ENCODE measurements at regions not wholly inside any gene's neighbourhood (a gene's known extent, or its start where the extent isn't known, plus 50 kb on each side); places are given as distances from the start of the nearest gene placed in this dataset.

DNA sequence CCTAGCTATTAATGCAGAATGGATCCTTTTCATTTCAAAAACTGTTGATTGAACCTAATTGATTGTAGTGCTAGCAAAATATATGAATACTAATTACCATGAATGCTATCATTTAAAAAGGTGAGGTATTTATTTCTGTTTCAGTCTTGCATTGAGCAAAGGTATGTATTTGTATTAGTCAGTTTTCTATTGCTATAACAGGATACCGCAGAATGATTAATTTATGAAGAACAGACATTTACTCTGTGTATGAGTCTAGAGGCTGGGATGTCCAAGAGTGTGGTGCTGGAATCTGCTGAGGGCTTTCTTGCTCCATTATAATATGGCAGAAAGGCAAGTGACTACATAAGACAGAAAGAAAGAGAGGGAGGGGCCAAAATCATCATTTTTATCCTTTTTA, 199.2 kb downstream of the KIF20B start:
- Histone ChIP-seq H3K9me3 (ENCODE audit: control insufficient read depth, insufficient read depth, low read depth, low read length) (no peaks in the 10 kb centered on the region), H2AFZ (ENCODE audit: low read length) (no peak overlapping the region), H3K4me1 (ENCODE audit: control insufficient read depth, extremely low read depth, insufficient read depth, low read length) (no peaks in the 10 kb centered on the region), H3K9ac (ENCODE audit: insufficient read depth, low read length) (no peak overlapping the region), H3K27ac (ENCODE audit: insufficient read depth, low read length) (no peak overlapping the region), H3K4me3 (replicated peaks in 1 of 4; ENCODE audit: control extremely low read depth in 1 of 4, insufficient read depth in 1 of 4, low read depth in 3 of 4, low read length in 4 of 4) (no peak overlapping the region), H3K27me3 (ENCODE audit: control insufficient read depth, insufficient read depth, low read length) (no peaks in the 10 kb centered on the region), H3K36me3 (ENCODE audit: control insufficient read depth, insufficient read depth, low read length) (no peaks in the 10 kb centered on the region), H3K79me2 (ENCODE audit: control insufficient read depth, insufficient read depth, low read length) (no peaks in the 10 kb centered on the region), H4K20me1 (ENCODE audit: control insufficient read depth, extremely low read depth, insufficient read depth, low read length) (no peaks in the 10 kb centered on the region), H3K4me2 (ENCODE audit: extremely low read depth, insufficient read depth, low read length) (no peak overlapping the region)
- no peak for DNase-seq (ENCODE audit: low read depth in 2 of 2)
- no peak for TF ChIP-seq EZH2 (IDR thresholded peaks at IDR 0.05; ENCODE audit: low read length, missing control alignments)
- TF ChIP-seq, protein P1, sequence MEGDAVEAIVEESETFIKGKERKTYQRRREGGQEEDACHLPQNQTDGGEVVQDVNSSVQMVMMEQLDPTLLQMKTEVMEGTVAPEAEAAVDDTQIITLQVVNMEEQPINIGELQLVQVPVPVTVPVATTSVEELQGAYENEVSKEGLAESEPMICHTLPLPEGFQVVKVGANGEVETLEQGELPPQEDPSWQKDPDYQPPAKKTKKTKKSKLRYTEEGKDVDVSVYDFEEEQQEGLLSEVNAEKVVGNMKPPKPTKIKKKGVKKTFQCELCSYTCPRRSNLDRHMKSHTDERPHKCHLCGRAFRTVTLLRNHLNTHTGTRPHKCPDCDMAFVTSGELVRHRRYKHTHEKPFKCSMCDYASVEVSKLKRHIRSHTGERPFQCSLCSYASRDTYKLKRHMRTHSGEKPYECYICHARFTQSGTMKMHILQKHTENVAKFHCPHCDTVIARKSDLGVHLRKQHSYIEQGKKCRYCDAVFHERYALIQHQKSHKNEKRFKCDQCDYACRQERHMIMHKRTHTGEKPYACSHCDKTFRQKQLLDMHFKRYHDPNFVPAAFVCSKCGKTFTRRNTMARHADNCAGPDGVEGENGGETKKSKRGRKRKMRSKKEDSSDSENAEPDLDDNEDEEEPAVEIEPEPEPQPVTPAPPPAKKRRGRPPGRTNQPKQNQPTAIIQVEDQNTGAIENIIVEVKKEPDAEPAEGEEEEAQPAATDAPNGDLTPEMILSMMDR (conservative IDR thresholded peaks at IDR 0.05 in 1 of 2, IDR thresholded peaks at IDR 0.05 in 1 of 2; ENCODE audit: low read depth in 1 of 2, low read length in 2 of 2): no peak

DNA sequence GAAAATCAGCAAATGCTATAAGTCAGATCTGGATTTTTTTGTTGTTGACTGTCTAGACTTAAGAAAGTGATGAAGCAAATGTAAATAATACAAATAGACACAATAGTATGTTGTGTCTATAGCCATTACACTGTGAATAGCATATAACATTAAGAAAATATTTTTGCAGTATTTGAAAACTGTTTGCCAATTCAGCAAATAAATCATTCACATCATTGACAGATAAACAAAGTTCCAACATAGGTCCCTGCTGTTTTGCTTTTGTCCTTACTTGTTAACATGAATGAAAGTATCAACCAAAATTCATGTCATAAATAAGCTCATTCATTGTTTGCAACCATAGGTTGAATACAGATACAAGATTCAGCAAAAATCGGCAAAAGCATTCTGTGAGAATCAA, 200.5 kb downstream of the KIF20B start:
- Histone ChIP-seq H3K36me3 (ENCODE audit: control insufficient read depth, insufficient read depth, low read length) (no peaks in the 10 kb centered on the region), H3K27ac (ENCODE audit: insufficient read depth, low read length) (no peak overlapping the region), H3K9ac (ENCODE audit: insufficient read depth, low read length) (no peak overlapping the region), H3K27me3 (ENCODE audit: control insufficient read depth, insufficient read depth, low read length) (no peaks in the 10 kb centered on the region), H3K4me2 (ENCODE audit: extremely low read depth, insufficient read depth, low read length) (no peak overlapping the region), H3K9me3 (ENCODE audit: control insufficient read depth, insufficient read depth, low read depth, low read length) (no peaks in the 10 kb centered on the region), H3K4me1 (ENCODE audit: control insufficient read depth, extremely low read depth, insufficient read depth, low read length) (no peaks in the 10 kb centered on the region), H4K20me1 (ENCODE audit: control insufficient read depth, extremely low read depth, insufficient read depth, low read length) (no peaks in the 10 kb centered on the region), H3K79me2 (ENCODE audit: control insufficient read depth, insufficient read depth, low read length) (no peaks in the 10 kb centered on the region), H2AFZ (ENCODE audit: low read length) (no peak overlapping the region), H3K4me3 (replicated peaks in 1 of 4; ENCODE audit: control extremely low read depth in 1 of 4, insufficient read depth in 1 of 4, low read depth in 3 of 4, low read length in 4 of 4) (no peak overlapping the region)
- DNase-seq (ENCODE audit: low read depth in 2 of 2): no peak
- TF ChIP-seq, protein P1 (conservative IDR thresholded peaks at IDR 0.05 in 1 of 2, IDR thresholded peaks at IDR 0.05 in 1 of 2; ENCODE audit: low read depth in 1 of 2, low read length in 2 of 2): no peak
- no peak for TF ChIP-seq EZH2 (IDR thresholded peaks at IDR 0.05; ENCODE audit: low read length, missing control alignments)

DNA sequence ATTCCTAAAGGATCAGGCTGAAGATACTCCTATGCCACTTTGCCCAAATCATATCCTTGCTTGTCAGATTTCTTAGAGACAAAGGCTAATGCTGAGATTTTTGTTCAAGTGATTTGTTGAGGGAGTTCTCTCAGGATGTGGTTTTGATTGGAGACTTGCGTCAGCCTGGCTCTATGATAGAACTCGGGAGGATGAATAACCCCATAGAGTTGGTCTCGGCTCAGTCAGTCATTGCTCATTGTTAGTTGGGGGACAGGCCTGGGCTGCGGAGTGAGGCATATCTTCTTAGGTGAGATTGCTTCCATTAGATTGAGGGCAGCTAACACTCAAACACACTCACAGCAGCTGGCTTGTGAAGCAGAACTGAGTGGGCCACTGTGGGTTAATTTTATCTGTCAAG, 203.4 kb downstream of the KIF20B start:
- Histone ChIP-seq H4K20me1 (ENCODE audit: control insufficient read depth, extremely low read depth, insufficient read depth, low read length) (no peaks in the 10 kb centered on the region), H3K4me1 (ENCODE audit: control insufficient read depth, extremely low read depth, insufficient read depth, low read length) (no peaks in the 10 kb centered on the region), H3K4me2 (ENCODE audit: extremely low read depth, insufficient read depth, low read length) (no peak overlapping the region), H3K4me3 (replicated peaks in 1 of 4; ENCODE audit: control extremely low read depth in 1 of 4, insufficient read depth in 1 of 4, low read depth in 3 of 4, low read length in 4 of 4) (no peak overlapping the region), H3K79me2 (ENCODE audit: control insufficient read depth, insufficient read depth, low read length) (no peaks in the 10 kb centered on the region), H3K27ac (ENCODE audit: insufficient read depth, low read length) (no peak overlapping the region), H3K9ac (ENCODE audit: insufficient read depth, low read length) (no peak overlapping the region), H2AFZ (ENCODE audit: low read length) (no peak overlapping the region), H3K9me3 (ENCODE audit: control insufficient read depth, insufficient read depth, low read depth, low read length) (no peaks in the 10 kb centered on the region), H3K27me3 (ENCODE audit: control insufficient read depth, insufficient read depth, low read length) (no peaks in the 10 kb centered on the region), H3K36me3 (ENCODE audit: control insufficient read depth, insufficient read depth, low read length) (no peaks in the 10 kb centered on the region)
- TF ChIP-seq EZH2 (IDR thresholded peaks at IDR 0.05; ENCODE audit: low read length, missing control alignments): no peak
- TF ChIP-seq, protein P1 (conservative IDR thresholded peaks at IDR 0.05 in 1 of 2, IDR thresholded peaks at IDR 0.05 in 1 of 2; ENCODE audit: low read depth in 1 of 2, low read length in 2 of 2): no peak
- peak in 1 of 2 donors; percentile 66 for DNase-seq (ENCODE audit: low read depth in 2 of 2)

Measured in fibroblast of lung (primary cell).